ENCODE measurements at regions not wholly inside any gene's neighbourhood (a gene's known extent, or its start where the extent isn't known, plus 50 kb on each side); places are given as distances from the start of the nearest gene placed in this dataset.

GRCh38 chr14:95466506-95466905 is 49.9 kb downstream of the SYNE3 start:
- H3K4me2 ChIP-seq (ENCODE audit: insufficient read depth, low read length): no peak overlapping the region
- DNase-seq (ENCODE audit: low read depth, low spot score): no peak
- no peak overlapping the region for H3K9ac ChIP-seq (replicated peaks; ENCODE audit: extremely low read depth, insufficient read depth, low read length)
- TF ChIP-seq FOS (IDR thresholded peaks at IDR 0.05; ENCODE audit: borderline replicate concordance, insufficient read depth, low read length): no peak
- TF ChIP-seq MYC (IDR thresholded peaks at IDR 0.05; ENCODE audit: low read depth, low read length): no peak
- TF ChIP-seq JUN (IDR thresholded peaks at IDR 0.05; ENCODE audit: borderline replicate concordance, insufficient read depth, insufficient read length, low read depth): no peak
- no peak for TF ChIP-seq EZH2 (IDR thresholded peaks at IDR 0.05; ENCODE audit: borderline replicate concordance, low read depth, low read length, severe bottlenecking)
- no peak for TF ChIP-seq MAX (IDR thresholded peaks at IDR 0.05; ENCODE audit: insufficient read depth, insufficient read length)
- no peak for TF ChIP-seq POLR2A (IDR thresholded peaks at IDR 0.05; ENCODE audit: low read depth, low read length)
- TF ChIP-seq POLR2AphosphoS5 (IDR thresholded peaks at IDR 0.05; ENCODE audit: insufficient read depth, low read depth, low read length): no peak
- no peak for TF ChIP-seq CTCF (IDR thresholded peaks at IDR 0.05; ENCODE audit: extremely low read depth in 1 of 2, insufficient read depth in 1 of 2, low read depth in 1 of 2, low read length in 2 of 2)
- TF ChIP-seq GATA2 (IDR thresholded peaks at IDR 0.05; ENCODE audit: insufficient read depth, insufficient read length, low read depth, low read length): no peak
- H3K27ac ChIP-seq (ENCODE audit: insufficient read depth, low read depth, low read length): no peak overlapping the region
- no peaks in the 10 kb centered on the region for H4K20me1 ChIP-seq (replicated peaks; ENCODE audit: control insufficient read depth, extremely low read depth, insufficient read depth, low read length)
- POLR2A ChIA-PET: no interaction called here
- FAIRE-seq: no peak
- H3K79me2 ChIP-seq (ENCODE audit: control insufficient read depth, insufficient read depth, low read length): no peaks in the 10 kb centered on the region
- H3K36me3 ChIP-seq (ENCODE audit: control insufficient read depth in 2 of 2, extremely low read depth in 1 of 2, insufficient read depth in 2 of 2, low read length in 2 of 2): peaks cover 3 to 5% of the 10 kb centered on the region in 2 experiments
- no TSS peak for BruUV-seq (replicated peaks)
- peaks cover 10% of the 10 kb centered on the region for H3K4me1 ChIP-seq (ENCODE audit: control insufficient read depth, extremely low read depth, insufficient read depth, low read length)
- no peak overlapping the region for H2AFZ ChIP-seq (ENCODE audit: low read depth, low read length)
- CTCF ChIA-PET: no interaction called here
- no peak overlapping the region for H3K4me3 ChIP-seq (replicated peaks in 1 of 3; ENCODE audit: insufficient read depth in 1 of 3, low read depth in 1 of 3, low read length in 3 of 3)
- dilution Hi-C loops (cut with MboI; ENCODE audit: extremely low pct_ligation_motif_present, low sequenced_read_pairs) (no loop called here), intact Hi-C loops (cut with micrococcal nuclease) (no loop called here)
- H3K27me3 ChIP-seq (ENCODE audit: control insufficient read depth in 2 of 2, insufficient read depth in 2 of 2, low read length in 2 of 2): no peaks in the 10 kb centered on the region
- no peaks in the 10 kb centered on the region for H3K9me1 ChIP-seq (replicated peaks; ENCODE audit: control insufficient read depth, extremely low read depth, insufficient read depth, low read length)
- H3K9me3 ChIP-seq (replicated peaks; ENCODE audit: control insufficient read depth, insufficient read depth, low read length): no peaks in the 10 kb centered on the region

Measured in endothelial cell of umbilical vein (primary cell).